Lung (tissue), 11 donors: ENCODE measurements at regions not wholly inside any gene's neighbourhood (a gene's known extent, or its start where the extent isn't known, plus 50 kb on each side); places are given as distances from the start of the nearest gene placed in this dataset.

ENCODE experiments used
- ATAC-seq: fragments of 200-7000 bp; cut with Tn5 transposase; one replicate; pipeline ENCODE4 v1.9.1; 2020; ENCODE audit warnings: moderate number of reproducible peaks; ENCODE audit not compliant: insufficient read depth, low FRiP score
- DNase-seq, 3 donors: peaks; one replicate each; pipeline ENCODE4 v3.0.0-alpha.2; 2013 to 2017
- H3K27ac ChIP-seq, 2 donors: one replicate each; pipeline ENCODE4 v1.5.1; 2013; ENCODE audit warnings: mild to moderate bottlenecking in 2 of 2, moderate library complexity in 2 of 2, control low read depth in 1 of 2, inconsistent platforms in 1 of 2, low read depth in 1 of 2, low read length in 1 of 2
- H3K27me3 ChIP-seq, 3 donors: one replicate each; pipeline ENCODE4 v1.5.1; 2013; ENCODE audit warnings: low read length in 2 of 3; ENCODE audit not compliant: control insufficient read depth in 3 of 3, insufficient read depth in 3 of 3
- H3K36me3 ChIP-seq, 4 donors: one replicate each; pipeline ENCODE4 v1.5.1; 2013; ENCODE audit warnings: low read length in 4 of 4, mild to moderate bottlenecking in 1 of 4, moderate library complexity in 1 of 4; ENCODE audit not compliant: control insufficient read depth in 4 of 4, insufficient read depth in 4 of 4
- H3K4me1 ChIP-seq, 5 donors: one replicate each; pipeline ENCODE4 v1.5.1; 2013; ENCODE audit warnings: low read length in 5 of 5, mild to moderate bottlenecking in 2 of 5, moderate library complexity in 1 of 5; ENCODE audit not compliant: control insufficient read depth in 5 of 5, insufficient read depth in 5 of 5
- H3K4me3 ChIP-seq: one replicate; pipeline ENCODE4 v1.5.1; 2013; ENCODE audit warnings: mild to moderate bottlenecking, control low read depth, moderate library complexity
- H3K9ac ChIP-seq, 2 donors: one replicate each; pipeline ENCODE4 v1.5.1; 2013; ENCODE audit warnings: low read length in 2 of 2, control low read depth in 1 of 2; ENCODE audit not compliant: insufficient read depth in 1 of 2
- H3K9me3 ChIP-seq, 4 donors: one replicate each; pipeline ENCODE4 v1.5.1; 2013; ENCODE audit warnings: low read length in 3 of 4, mild to moderate bottlenecking in 1 of 4, moderate library complexity in 1 of 4; ENCODE audit not compliant: control insufficient read depth in 4 of 4, insufficient read depth in 3 of 4
- WGBS, 2 donors: extraction: QIAGEN DNeasy Blood & Tissue Kit; methylation state at CpG; one replicate each; pipeline ENCODE4 v1.1.7; 2013; 5-methylcytosine and 5-hydroxymethylcytosine counted together
- TF ChIP-seq, protein P1 (sequence below): IDR thresholded peaks from 2 replicates; pipeline ENCODE4 v1.5.1; 2012; ENCODE audit warnings: mild to moderate bottlenecking; ENCODE audit errors: control extremely low read depth, extremely low read depth
- donor health status: control.
- donor health status: control.
- donor health status: Bipolar disorder and iron deficiency.
- donor health status: healthy.
- donor health status: DM: yes; HTN: yes; CAD: no.

DNA sequence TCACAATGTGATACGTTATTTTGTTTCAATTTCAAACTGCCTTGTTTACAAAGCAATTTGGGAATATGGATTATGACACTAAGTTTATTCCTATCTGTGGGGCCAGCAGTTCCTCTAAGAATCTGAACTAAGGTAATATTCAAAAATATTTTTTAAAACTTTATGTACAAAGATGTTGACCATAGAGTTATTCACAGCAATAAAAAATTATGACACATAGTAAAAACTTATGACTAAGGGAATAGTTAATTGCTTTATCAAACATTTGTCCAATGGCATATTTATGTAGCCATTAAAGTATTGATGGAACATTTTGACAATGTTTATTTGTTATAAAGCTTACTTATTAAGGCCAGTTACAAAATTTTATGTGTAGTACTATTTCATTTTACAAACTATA, 73.4 kb upstream of the FREM1 start:
- TF ChIP-seq, protein P1, sequence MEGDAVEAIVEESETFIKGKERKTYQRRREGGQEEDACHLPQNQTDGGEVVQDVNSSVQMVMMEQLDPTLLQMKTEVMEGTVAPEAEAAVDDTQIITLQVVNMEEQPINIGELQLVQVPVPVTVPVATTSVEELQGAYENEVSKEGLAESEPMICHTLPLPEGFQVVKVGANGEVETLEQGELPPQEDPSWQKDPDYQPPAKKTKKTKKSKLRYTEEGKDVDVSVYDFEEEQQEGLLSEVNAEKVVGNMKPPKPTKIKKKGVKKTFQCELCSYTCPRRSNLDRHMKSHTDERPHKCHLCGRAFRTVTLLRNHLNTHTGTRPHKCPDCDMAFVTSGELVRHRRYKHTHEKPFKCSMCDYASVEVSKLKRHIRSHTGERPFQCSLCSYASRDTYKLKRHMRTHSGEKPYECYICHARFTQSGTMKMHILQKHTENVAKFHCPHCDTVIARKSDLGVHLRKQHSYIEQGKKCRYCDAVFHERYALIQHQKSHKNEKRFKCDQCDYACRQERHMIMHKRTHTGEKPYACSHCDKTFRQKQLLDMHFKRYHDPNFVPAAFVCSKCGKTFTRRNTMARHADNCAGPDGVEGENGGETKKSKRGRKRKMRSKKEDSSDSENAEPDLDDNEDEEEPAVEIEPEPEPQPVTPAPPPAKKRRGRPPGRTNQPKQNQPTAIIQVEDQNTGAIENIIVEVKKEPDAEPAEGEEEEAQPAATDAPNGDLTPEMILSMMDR: no peak
- Histone ChIP-seq H3K27ac (no peak overlapping the region), H3K4me1 (peaks cover 0 to 4% (median 0%) of the 10 kb centered on the region in 5 donors), H3K4me3 (no peak overlapping the region), H3K27me3 (no peaks in the 10 kb centered on the region), H3K9ac (no peak overlapping the region), H3K36me3 (no peaks in the 10 kb centered on the region), H3K9me3 (no peaks in the 10 kb centered on the region)
- ATAC-seq (no peak), DNase-seq (no peak)
- 74 to 89% methylated on average over 1 of the region's 1 CpG for WGBS, 2 donors

DNA sequence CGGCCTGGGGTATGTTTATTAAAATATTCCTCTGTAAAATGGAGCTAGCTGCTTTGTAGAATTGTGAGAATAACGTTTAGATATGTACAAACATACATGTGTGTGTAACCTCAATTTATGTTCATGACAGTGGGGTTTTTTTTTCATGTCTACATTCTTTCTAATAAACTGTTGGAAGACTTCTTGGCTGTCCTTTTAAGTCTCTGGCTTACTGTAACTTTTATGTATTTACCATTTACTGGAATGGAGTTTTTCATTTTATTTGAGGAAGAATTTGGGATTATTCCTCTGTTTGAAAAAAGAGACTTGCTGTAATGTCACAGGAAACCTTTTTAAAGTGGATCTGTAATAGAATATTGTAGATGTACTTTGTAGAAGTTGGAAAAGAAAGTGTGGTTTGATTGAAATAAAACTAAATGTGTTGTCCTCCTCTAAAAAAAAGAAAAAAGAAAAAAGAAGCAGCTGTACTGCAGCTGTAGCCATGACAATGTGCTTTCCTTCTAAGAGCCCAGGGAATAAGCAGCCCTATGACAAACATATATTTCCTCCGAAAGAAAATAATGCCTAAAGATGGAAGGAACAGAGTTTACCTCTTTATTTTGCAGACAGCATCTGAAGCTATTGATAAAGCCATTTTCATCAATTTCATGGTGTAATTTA, 71.2 kb upstream of the FREM1 start:
- TF ChIP-seq, protein P1: no peak
- Histone ChIP-seq H3K9ac (peak overlapping the region in 1 of 2 donors; percentile 39), H3K4me1 (peaks cover 0 to 4% (median 0%) of the 10 kb centered on the region in 5 donors), H3K27me3 (no peaks in the 10 kb centered on the region), H3K27ac (no peak overlapping the region), H3K9me3 (peaks cover 0 to 2% (median 0%) of the 10 kb centered on the region in 4 donors), H3K36me3 (no peaks in the 10 kb centered on the region), H3K4me3 (no peak overlapping the region)
- DNase-seq (peak in 2 of 3 donors; percentile 71 to 73), ATAC-seq (no peak)
- 64 to 78% methylated on average over 3 of the region's 3 CpGs for WGBS, 2 donors

- no peak for ATAC-seq
- Histone ChIP-seq H3K36me3 (peaks cover 0 to 3% (median 0%) of the 10 kb centered on the region in 4 donors), H3K9me3 (peaks cover 0 to 2% (median 0%) of the 10 kb centered on the region in 4 donors), H3K4me3 (no peak overlapping the region), H3K4me1 (peaks cover 0 to 4% (median 0%) of the 10 kb centered on the region in 5 donors), H3K27ac (no peak overlapping the region), H3K9ac (no peak overlapping the region), H3K27me3 (no peaks in the 10 kb centered on the region)
- no peak for DNase-seq
- TF ChIP-seq, protein P1: no peak
- 70 to 83% methylated on average over 47 to 49 of the region's 49 CpGs for WGBS, 2 donors
These were observed 68.1 kb upstream of the FREM1 start for GRCh38 chr9:14978022-14979000.
